ENCODE measurements at regions not wholly inside any gene's neighbourhood (a gene's known extent, or its start where the extent isn't known, plus 50 kb on each side); places are given as distances from the start of the nearest gene placed in this dataset.

DNA sequence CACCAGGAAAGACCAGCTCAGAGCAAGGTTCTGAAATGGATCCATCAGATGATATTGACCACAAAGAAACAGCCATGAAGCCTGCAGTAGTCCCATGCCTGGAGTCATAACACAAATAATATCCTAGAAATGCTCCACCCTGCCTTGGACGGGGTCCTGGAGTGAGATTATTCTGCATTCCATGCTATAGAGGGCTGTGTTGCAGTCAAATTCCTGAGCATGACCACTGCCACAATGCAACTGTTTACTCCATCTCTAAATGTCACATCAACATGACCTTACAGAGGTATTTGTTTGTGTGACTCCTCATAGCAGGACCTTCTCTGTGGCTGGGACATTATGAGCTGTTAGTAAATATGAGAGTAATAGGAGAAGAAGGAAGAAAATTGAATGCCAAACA, 257.5 kb upstream of the TCF21 start:
- no peak overlapping the region for H3K4me3 ChIP-seq (ENCODE audit: low read depth, low read length)
- no peaks in the 10 kb centered on the region for H3K27me3 ChIP-seq (ENCODE audit: control insufficient read depth, insufficient read depth, low read length)
- H3K36me3 ChIP-seq (ENCODE audit: control insufficient read depth, insufficient read depth, low read length) = no peaks in the 10 kb centered on the region
- TF ChIP-seq, protein P1, sequence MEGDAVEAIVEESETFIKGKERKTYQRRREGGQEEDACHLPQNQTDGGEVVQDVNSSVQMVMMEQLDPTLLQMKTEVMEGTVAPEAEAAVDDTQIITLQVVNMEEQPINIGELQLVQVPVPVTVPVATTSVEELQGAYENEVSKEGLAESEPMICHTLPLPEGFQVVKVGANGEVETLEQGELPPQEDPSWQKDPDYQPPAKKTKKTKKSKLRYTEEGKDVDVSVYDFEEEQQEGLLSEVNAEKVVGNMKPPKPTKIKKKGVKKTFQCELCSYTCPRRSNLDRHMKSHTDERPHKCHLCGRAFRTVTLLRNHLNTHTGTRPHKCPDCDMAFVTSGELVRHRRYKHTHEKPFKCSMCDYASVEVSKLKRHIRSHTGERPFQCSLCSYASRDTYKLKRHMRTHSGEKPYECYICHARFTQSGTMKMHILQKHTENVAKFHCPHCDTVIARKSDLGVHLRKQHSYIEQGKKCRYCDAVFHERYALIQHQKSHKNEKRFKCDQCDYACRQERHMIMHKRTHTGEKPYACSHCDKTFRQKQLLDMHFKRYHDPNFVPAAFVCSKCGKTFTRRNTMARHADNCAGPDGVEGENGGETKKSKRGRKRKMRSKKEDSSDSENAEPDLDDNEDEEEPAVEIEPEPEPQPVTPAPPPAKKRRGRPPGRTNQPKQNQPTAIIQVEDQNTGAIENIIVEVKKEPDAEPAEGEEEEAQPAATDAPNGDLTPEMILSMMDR (IDR thresholded peaks at IDR 0.05; ENCODE audit: insufficient read depth, low read length, poor library complexity, severe bottlenecking) = peak; percentile 15
- no peak for DNase-seq (ENCODE audit: low read depth)

DNA sequence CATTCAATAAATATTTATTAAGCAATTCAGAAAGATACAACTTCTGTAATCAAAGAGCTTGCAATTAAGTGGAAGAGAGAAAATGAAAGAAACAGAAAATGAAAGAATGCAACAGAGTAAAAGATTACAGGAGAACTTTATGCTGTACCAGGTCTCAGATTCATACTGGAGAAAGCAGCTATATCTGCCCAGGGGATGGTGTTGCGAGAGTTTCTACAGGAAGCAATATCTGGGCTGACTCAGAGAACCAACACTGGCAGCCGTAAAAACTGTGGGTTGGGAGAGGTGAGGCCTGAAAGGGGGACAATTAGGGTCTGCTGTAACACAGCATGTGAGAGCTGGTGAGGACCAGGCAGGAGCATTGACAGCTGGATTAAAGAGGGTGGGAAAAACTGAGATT, 256.7 kb upstream of the TCF21 start:
- TF ChIP-seq, protein P1 (IDR thresholded peaks at IDR 0.05; ENCODE audit: insufficient read depth, low read length, poor library complexity, severe bottlenecking) = no peak
- DNase-seq (ENCODE audit: low read depth) = no peak
- Histone ChIP-seq H3K36me3 (ENCODE audit: control insufficient read depth, insufficient read depth, low read length) (no peaks in the 10 kb centered on the region), H3K27me3 (ENCODE audit: control insufficient read depth, insufficient read depth, low read length) (no peaks in the 10 kb centered on the region), H3K4me3 (ENCODE audit: low read depth, low read length) (no peak overlapping the region)

DNA sequence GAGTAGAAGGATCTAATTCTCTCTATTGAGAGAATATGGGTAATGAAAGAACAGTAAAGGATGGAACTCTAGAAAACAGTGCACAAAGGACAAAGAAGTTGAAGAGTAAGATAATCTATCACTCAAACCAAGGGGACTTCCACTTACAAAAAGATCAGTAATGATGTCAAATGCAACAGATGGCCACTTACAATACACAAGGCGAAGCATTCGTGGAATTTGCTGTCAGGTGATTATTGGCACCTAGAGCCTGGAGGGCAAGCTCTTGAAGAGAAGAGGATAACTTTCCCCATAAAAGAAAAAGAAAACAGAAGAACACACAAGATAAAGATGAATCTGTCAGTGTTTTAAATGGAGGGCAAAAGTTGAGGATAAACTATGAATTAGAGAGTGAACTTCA, 256.0 kb upstream of the TCF21 start:
- TF ChIP-seq, protein P1 (IDR thresholded peaks at IDR 0.05; ENCODE audit: insufficient read depth, low read length, poor library complexity, severe bottlenecking) = no peak
- no peaks in the 10 kb centered on the region for H3K27me3 ChIP-seq (ENCODE audit: control insufficient read depth, insufficient read depth, low read length)
- no peak overlapping the region for H3K4me3 ChIP-seq (ENCODE audit: low read depth, low read length)
- DNase-seq (ENCODE audit: low read depth) = no peak
- no peaks in the 10 kb centered on the region for H3K36me3 ChIP-seq (ENCODE audit: control insufficient read depth, insufficient read depth, low read length)

DNA sequence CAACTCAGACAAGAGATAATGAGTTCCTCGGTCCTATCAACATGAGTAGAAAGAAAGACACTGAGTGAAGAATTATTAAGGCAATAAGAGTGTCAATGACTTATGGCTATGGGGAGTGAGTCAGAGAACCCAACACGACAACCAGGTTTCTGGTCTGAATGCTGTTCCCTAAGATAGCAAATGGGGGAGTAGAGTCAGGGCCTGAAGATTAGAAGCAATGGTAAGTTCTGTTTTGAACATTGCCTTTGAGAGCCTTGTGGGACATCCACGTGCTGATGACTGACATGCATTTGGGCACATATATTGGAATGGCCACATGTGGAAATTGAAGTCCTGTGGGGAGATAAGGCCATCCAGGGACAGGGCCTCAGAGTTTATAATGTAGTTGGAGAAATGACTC, 254.4 kb upstream of the TCF21 start:
- TF ChIP-seq, protein P1 (IDR thresholded peaks at IDR 0.05; ENCODE audit: insufficient read depth, low read length, poor library complexity, severe bottlenecking) = no peak
- Histone ChIP-seq H3K36me3 (ENCODE audit: control insufficient read depth, insufficient read depth, low read length) (no peaks in the 10 kb centered on the region), H3K4me3 (ENCODE audit: low read depth, low read length) (no peak overlapping the region), H3K27me3 (ENCODE audit: control insufficient read depth, insufficient read depth, low read length) (no peaks in the 10 kb centered on the region)
- DNase-seq (ENCODE audit: low read depth) = no peak

DNA sequence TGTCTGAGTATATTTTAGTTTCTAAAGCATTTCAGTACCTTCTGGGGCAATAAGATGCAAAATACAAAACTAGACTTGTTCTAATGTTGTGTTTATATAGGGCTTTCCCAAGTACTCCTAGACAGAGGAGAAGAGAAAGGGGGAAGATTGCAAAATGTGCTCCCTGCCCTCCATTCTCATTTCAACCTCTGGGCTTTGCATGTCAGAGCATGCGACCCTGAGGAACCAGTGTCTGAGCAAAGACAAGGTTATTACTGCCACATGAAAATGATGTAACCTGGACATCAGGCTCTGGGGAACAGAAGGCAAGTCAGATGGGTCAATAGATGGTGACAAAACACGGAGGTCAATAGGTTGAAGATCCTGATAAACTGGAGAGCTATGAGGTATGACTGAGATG, 253.5 kb upstream of the TCF21 start:
- no peaks in the 10 kb centered on the region for H3K27me3 ChIP-seq (ENCODE audit: control insufficient read depth, insufficient read depth, low read length)
- H3K36me3 ChIP-seq (ENCODE audit: control insufficient read depth, insufficient read depth, low read length) = no peaks in the 10 kb centered on the region
- TF ChIP-seq, protein P1 (IDR thresholded peaks at IDR 0.05; ENCODE audit: insufficient read depth, low read length, poor library complexity, severe bottlenecking) = no peak
- no peak overlapping the region for H3K4me3 ChIP-seq (ENCODE audit: low read depth, low read length)
- no peak for DNase-seq (ENCODE audit: low read depth)

DNA sequence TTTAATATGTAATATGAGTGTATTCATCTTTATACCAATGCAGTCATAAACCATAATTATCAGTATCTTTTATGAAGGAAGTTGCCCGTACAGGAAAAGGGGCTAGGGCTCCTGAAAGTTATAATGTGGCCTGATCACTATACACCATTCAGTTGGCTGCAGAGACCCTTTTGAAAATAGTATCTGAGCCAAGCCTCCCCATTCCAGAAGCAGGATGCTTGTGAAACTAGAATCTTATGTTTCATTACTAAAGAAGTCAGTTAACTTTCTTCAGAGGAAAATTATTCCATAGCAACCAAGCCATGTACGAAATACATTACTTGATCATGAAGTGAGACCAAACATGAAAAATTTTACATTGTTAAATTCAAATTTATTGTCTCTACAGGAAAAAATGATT, 251.5 kb upstream of the TCF21 start:
- Histone ChIP-seq H3K36me3 (ENCODE audit: control insufficient read depth, insufficient read depth, low read length) (no peaks in the 10 kb centered on the region), H3K4me3 (ENCODE audit: low read depth, low read length) (no peak overlapping the region)
- no peak for DNase-seq (ENCODE audit: low read depth)

More for the DNA sequence above, 251.5 kb upstream of the TCF21 start:
- no peaks in the 10 kb centered on the region for H3K27me3 ChIP-seq (ENCODE audit: control insufficient read depth, insufficient read depth, low read length)
- TF ChIP-seq, protein P1 (IDR thresholded peaks at IDR 0.05; ENCODE audit: insufficient read depth, low read length, poor library complexity, severe bottlenecking) = no peak

All from kidney epithelial cell (primary cell).